SK-N-SH treated with all-trans-retinoic acid at 6 μM for 48 hours (cell line): ENCODE measurements at regions not wholly inside any gene's neighbourhood (a gene's known extent, or its start where the extent isn't known, plus 50 kb on each side); places are given as distances from the start of the nearest gene placed in this dataset.
A peak's percentile ranks its signal among the peaks of the same experiment; 100 is the strongest.

Experiments
- ATAC-seq: fragments of 200-7000 bp; cut with Tn5 transposase; 3 replicates; pipeline ENCODE4 v1.9.1; 2020; ENCODE audit warnings: mild to moderate bottlenecking, moderate library complexity
- ARNTL ChIP-seq: fragments of 450-650 bp; formaldehyde crosslinking; IDR thresholded peaks from 2 replicates; pipeline ENCODE4 v1.5.0; 2020; ENCODE audit warnings: low read depth, mild to moderate bottlenecking, moderate library complexity, borderline replicate concordance
- CSDC2 ChIP-seq: fragments of 250-450 bp; sonication (Bioruptor Pico); IDR thresholded peaks from 2 replicates; pipeline ENCODE4 v1.5.0; 2020; ENCODE audit warnings: mild to moderate bottlenecking, moderate library complexity
- ESRRG ChIP-seq: fragments of 250-450 bp; sonication (Bioruptor Pico); IDR thresholded peaks from 2 replicates; pipeline ENCODE4 v1.6.1; 2021; ENCODE audit warnings: mild to moderate bottlenecking
- GLIS3 ChIP-seq: fragments of 250-450 bp; sonication (Bioruptor Pico); IDR thresholded peaks from 2 replicates; pipeline ENCODE4 v1.5.0; 2020; ENCODE audit warnings: mild to moderate bottlenecking, moderate library complexity
- ISL1 ChIP-seq: fragments of 250-450 bp; sonication (Bioruptor Pico); IDR thresholded peaks from 2 replicates; pipeline ENCODE4 v2.1.2; 2022; ENCODE audit warnings: mild to moderate bottlenecking, moderate library complexity
- PPARA ChIP-seq: fragments of 250-450 bp; sonication (Bioruptor Pico); IDR thresholded peaks from 2 replicates; pipeline ENCODE4 v1.5.0; 2020; ENCODE audit warnings: mild to moderate bottlenecking, borderline replicate concordance
- TOX ChIP-seq: fragments of 250-450 bp; sonication (Bioruptor Pico); IDR thresholded peaks from 2 replicates; pipeline ENCODE4 v1.8.0; 2021; ENCODE audit warnings: mild to moderate bottlenecking, moderate library complexity, borderline replicate concordance
- ZC3H10 ChIP-seq: fragments of 250-450 bp; sonication (Bioruptor Pico); IDR thresholded peaks from 2 replicates; pipeline ENCODE4 v1.5.1; 2021; ENCODE audit warnings: mild to moderate bottlenecking, moderate library complexity
- ZFP3 ChIP-seq: fragments of 250-450 bp; sonication (Bioruptor Pico); IDR thresholded peaks from 2 replicates; pipeline ENCODE4 v1.5.0; 2020; ENCODE audit warnings: mild to moderate bottlenecking, moderate library complexity
- ZFP30 ChIP-seq: fragments of 450-650 bp; formaldehyde crosslinking; IDR thresholded peaks from 2 replicates; pipeline ENCODE4 v1.5.0; 2022; ENCODE audit warnings: mild to moderate bottlenecking, moderate library complexity
- ZNF8 ChIP-seq: fragments of 450-650 bp; formaldehyde crosslinking; IDR thresholded peaks from 2 replicates; pipeline ENCODE4 v1.5.0; 2020; ENCODE audit warnings: mild to moderate bottlenecking, moderate library complexity
- TF ChIP-seq, protein P1 (sequence below): fragments of 250-450 bp; sonication (Bioruptor Pico); IDR thresholded peaks from 2 replicates; pipeline ENCODE4 v1.8.0; 2020; ENCODE audit warnings: mild to moderate bottlenecking, moderate library complexity, borderline replicate concordance
- TF ChIP-seq, protein P2 (sequence below): fragments of 250-450 bp; sonication (Bioruptor Pico); IDR thresholded peaks from 2 replicates; pipeline ENCODE4 v1.5.0; 2020; ENCODE audit warnings: mild to moderate bottlenecking, moderate library complexity
- TF ChIP-seq, protein P3 (sequence below): fragments of 250-450 bp; sonication (Bioruptor Pico); IDR thresholded peaks from 2 replicates; pipeline ENCODE4 v1.5.1; 2020; ENCODE audit warnings: low read depth, mild to moderate bottlenecking, moderate library complexity
- TF ChIP-seq, protein P4 (sequence below): fragments of 250-450 bp; sonication (Bioruptor Pico); IDR thresholded peaks from 2 replicates; pipeline ENCODE4 v1.5.1; 2021; ENCODE audit warnings: mild to moderate bottlenecking, moderate library complexity
- TF ChIP-seq, protein P5 (sequence below): fragments of 250-450 bp; sonication (Bioruptor Pico); IDR thresholded peaks from 2 replicates; pipeline ENCODE4 v1.8.0; 2021; ENCODE audit warnings: low read depth, mild to moderate bottlenecking, moderate library complexity, borderline replicate concordance

DNA sequence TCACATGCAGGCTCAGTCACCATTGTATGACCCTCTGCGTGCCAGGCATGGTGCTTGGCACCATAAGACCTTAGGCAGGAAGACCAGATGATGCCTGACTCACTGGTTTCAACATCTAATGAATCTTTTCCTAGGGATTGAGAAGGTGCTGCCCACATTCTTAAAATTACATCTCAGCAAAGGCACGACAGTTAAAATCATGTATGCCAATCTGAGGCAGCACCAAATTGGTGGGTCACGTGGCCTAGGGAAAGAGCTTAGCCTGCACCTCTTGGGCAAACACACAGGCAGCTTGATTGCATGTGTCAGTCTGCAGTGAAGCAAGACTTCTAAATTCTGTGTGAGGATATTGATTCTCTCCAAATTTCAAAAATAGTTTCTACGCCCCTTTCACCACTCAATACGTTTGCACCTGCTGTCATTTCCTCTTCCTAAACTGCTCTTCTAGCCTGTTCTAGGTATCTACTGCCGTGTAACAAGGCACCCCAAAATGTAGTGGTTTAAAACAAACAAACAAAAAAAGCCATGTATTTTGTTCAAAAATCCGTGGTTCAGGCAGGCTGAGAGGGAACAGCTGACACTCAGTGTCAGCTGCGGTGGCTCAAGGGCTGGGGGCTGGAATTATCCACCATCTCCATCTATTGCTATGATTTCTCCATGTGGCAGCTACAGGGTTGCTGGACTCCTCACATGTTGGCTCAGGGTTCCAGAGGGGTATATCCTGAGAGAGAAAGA is 160.2 kb upstream of the FGGY start:
- peak; percentile 22; the same call in 1 of the 3 replicates for ATAC-seq
- TF ChIP-seq, protein P1, sequence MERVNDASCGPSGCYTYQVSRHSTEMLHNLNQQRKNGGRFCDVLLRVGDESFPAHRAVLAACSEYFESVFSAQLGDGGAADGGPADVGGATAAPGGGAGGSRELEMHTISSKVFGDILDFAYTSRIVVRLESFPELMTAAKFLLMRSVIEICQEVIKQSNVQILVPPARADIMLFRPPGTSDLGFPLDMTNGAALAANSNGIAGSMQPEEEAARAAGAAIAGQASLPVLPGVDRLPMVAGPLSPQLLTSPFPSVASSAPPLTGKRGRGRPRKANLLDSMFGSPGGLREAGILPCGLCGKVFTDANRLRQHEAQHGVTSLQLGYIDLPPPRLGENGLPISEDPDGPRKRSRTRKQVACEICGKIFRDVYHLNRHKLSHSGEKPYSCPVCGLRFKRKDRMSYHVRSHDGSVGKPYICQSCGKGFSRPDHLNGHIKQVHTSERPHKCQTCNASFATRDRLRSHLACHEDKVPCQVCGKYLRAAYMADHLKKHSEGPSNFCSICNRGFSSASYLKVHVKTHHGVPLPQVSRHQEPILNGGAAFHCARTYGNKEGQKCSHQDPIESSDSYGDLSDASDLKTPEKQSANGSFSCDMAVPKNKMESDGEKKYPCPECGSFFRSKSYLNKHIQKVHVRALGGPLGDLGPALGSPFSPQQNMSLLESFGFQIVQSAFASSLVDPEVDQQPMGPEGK: no peak
- no peak for TF ChIP-seq ZFP3 (CRISPR knock-in tag)

DNA sequence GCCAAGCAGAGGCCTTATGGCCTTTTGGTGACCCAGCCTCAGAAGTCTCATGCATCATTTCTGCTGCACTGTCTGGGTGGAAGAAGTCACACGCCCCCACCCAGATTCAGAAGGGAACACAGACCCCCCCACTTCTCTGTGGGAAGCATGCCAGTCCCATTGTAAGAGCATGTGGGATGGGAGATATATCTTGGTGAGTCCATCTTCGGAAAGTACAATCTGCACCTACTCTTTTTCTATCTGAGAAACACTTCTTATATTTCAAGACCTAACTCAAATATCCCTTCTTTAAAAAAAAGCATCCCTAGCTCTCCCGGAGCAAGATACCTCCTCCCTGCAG is 159.6 kb upstream of the FGGY start:
- TF ChIP-seq PPARA: no peak
- TF ChIP-seq ZNF8 (CRISPR knock-in tag): no peak
- TF ChIP-seq, protein P2, sequence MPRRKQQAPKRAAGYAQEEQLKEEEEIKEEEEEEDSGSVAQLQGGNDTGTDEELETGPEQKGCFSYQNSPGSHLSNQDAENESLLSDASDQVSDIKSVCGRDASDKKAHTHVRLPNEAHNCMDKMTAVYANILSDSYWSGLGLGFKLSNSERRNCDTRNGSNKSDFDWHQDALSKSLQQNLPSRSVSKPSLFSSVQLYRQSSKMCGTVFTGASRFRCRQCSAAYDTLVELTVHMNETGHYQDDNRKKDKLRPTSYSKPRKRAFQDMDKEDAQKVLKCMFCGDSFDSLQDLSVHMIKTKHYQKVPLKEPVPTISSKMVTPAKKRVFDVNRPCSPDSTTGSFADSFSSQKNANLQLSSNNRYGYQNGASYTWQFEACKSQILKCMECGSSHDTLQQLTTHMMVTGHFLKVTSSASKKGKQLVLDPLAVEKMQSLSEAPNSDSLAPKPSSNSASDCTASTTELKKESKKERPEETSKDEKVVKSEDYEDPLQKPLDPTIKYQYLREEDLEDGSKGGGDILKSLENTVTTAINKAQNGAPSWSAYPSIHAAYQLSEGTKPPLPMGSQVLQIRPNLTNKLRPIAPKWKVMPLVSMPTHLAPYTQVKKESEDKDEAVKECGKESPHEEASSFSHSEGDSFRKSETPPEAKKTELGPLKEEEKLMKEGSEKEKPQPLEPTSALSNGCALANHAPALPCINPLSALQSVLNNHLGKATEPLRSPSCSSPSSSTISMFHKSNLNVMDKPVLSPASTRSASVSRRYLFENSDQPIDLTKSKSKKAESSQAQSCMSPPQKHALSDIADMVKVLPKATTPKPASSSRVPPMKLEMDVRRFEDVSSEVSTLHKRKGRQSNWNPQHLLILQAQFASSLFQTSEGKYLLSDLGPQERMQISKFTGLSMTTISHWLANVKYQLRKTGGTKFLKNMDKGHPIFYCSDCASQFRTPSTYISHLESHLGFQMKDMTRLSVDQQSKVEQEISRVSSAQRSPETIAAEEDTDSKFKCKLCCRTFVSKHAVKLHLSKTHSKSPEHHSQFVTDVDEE (CRISPR knock-in tag): no peak
- TF ChIP-seq, protein P3, sequence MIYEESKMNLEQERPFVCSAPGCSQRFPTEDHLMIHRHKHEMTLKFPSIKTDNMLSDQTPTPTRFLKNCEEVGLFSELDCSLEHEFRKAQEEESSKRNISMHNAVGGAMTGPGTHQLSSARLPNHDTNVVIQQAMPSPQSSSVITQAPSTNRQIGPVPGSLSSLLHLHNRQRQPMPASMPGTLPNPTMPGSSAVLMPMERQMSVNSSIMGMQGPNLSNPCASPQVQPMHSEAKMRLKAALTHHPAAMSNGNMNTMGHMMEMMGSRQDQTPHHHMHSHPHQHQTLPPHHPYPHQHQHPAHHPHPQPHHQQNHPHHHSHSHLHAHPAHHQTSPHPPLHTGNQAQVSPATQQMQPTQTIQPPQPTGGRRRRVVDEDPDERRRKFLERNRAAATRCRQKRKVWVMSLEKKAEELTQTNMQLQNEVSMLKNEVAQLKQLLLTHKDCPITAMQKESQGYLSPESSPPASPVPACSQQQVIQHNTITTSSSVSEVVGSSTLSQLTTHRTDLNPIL (CRISPR knock-in tag): no peak
- TF ChIP-seq GLIS3 (CRISPR knock-in tag): no peak
- no peak for TF ChIP-seq ESRRG (CRISPR knock-in tag)
- no peak for TF ChIP-seq ZFP30 (CRISPR knock-in tag)
- no peak for TF ChIP-seq ZFP3 (CRISPR knock-in tag)
- no peak for TF ChIP-seq ZC3H10 (CRISPR knock-in tag)
- TF ChIP-seq, protein P4, sequence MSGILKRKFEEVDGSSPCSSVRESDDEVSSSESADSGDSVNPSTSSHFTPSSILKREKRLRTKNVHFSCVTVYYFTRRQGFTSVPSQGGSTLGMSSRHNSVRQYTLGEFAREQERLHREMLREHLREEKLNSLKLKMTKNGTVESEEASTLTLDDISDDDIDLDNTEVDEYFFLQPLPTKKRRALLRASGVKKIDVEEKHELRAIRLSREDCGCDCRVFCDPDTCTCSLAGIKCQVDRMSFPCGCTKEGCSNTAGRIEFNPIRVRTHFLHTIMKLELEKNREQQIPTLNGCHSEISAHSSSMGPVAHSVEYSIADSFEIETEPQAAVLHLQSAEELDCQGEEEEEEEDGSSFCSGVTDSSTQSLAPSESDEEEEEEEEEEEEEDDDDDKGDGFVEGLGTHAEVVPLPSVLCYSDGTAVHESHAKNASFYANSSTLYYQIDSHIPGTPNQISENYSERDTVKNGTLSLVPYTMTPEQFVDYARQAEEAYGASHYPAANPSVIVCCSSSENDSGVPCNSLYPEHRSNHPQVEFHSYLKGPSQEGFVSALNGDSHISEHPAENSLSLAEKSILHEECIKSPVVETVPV (CRISPR knock-in tag): no peak
- TF ChIP-seq, all 23 proteins: peak for 0
- no peak for ATAC-seq

DNA sequence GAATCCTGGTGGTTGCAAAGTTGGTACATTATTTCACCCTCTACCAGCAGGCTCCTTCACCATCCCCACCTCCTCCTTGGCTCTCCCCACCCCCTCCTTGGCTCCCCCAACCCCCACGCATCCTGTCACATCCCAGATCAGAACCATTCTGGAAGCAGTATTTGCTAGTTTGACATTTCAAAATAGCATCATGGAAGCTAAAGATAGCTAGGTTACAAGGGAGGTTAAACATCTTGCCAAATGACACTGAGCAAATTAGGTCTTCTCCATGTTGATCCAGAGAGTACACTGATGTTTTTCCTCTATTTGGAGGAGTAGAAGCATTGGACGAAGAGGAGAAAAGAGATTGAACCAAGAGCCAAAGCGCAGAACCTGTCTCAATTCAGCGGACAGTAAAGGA is 158.9 kb upstream of the FGGY start:
- TF ChIP-seq ISL1 (CRISPR knock-in tag) (no peak), ZNF8 (CRISPR knock-in tag) (no peak), ZC3H10 (CRISPR knock-in tag) (no peak), ARNTL (CRISPR knock-in tag) (no peak)
- TF ChIP-seq, protein P5, sequence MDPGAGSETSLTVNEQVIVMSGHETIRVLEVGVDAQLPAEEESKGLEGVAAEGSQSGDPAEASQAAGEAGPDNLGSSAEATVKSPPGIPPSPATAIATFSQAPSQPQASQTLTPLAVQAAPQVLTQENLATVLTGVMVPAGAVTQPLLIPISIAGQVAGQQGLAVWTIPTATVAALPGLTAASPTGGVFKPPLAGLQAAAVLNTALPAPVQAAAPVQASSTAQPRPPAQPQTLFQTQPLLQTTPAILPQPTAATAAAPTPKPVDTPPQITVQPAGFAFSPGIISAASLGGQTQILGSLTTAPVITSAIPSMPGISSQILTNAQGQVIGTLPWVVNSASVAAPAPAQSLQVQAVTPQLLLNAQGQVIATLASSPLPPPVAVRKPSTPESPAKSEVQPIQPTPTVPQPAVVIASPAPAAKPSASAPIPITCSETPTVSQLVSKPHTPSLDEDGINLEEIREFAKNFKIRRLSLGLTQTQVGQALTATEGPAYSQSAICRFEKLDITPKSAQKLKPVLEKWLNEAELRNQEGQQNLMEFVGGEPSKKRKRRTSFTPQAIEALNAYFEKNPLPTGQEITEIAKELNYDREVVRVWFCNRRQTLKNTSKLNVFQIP: no peak
- TF ChIP-seq, protein P2 (CRISPR knock-in tag): no peak
- TF ChIP-seq, all 23 proteins: peak for 0
- ATAC-seq: no peak

DNA sequence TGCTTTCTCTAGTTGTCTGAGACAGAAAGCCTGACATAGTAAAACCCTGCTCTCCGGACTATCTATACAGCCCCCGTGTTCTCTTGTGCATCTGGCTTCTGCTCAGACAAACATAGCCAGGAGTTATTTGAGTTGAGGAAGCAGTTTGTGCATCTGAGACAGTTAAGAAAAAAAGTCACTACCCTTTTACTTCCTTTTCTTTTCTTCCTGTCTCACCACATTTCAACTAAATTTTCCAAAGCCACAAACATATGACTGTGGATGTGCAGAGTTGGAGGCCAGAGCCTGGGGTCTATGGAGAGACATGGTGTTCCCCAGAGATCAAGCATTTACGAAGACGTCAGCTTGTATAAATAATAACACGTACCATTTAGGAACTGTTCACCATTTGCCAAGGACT is 158.5 kb upstream of the FGGY start:
- no peak for ATAC-seq
- TF ChIP-seq, protein P3 (CRISPR knock-in tag): no peak
- TF ChIP-seq, protein P2 (CRISPR knock-in tag): no peak
- no peak for TF ChIP-seq ZFP3 (CRISPR knock-in tag)
- TF ChIP-seq CSDC2 (CRISPR knock-in tag): no peak
- TF ChIP-seq ARNTL (CRISPR knock-in tag): no peak
- TF ChIP-seq ISL1 (CRISPR knock-in tag): no peak
- TF ChIP-seq TOX (CRISPR knock-in tag): no peak
